ENCODE measurements at regions not wholly inside any gene's neighbourhood (a gene's known extent, or its start where the extent isn't known, plus 50 kb on each side); places are given as distances from the start of the nearest gene placed in this dataset.
"Not testable (repeated sequence)": the region's sequence is repeated elsewhere in the genome, so short reads cannot be mapped to it uniquely, and the experiment has no call there.

GRCh38 chr2:35794796-35795450, 560.7 kb upstream of the CRIM1 start:
- DNase-seq: no peak

GRCh38 chr2:35790292-35790691, 565.3 kb upstream of the CRIM1 start:
- DNase-seq: no peak

- no peak for DNase-seq
Measured at GRCh38 chr2:35788543-35788942, 567.0 kb upstream of the CRIM1 start.

GRCh38 chr2:35787302-35788031, 568.1 kb upstream of the CRIM1 start:
- DNase-seq: no peak

- DNase-seq: no peak
Measured at GRCh38 chr2:35785564-35785963, 570.0 kb upstream of the CRIM1 start.

GRCh38 chr2:35784777-35785176, 570.8 kb upstream of the CRIM1 start:
- no peak for DNase-seq

GRCh38 chr2:35783723-35784122, 571.9 kb upstream of the CRIM1 start:
- DNase-seq: peak; percentile 16

- no peak for DNase-seq
Measured at GRCh38 chr2:35741556-35741955, 614.0 kb upstream of the CRIM1 start.

- no peak for DNase-seq
Measured at GRCh38 chr2:35731674-35732073, 623.9 kb upstream of the CRIM1 start.

- DNase-seq: no peak
Measured at GRCh38 chr2:35714883-35715282, 640.7 kb upstream of the CRIM1 start.

- no peak for DNase-seq
Measured at GRCh38 chr2:35708411-35708923, 647.1 kb upstream of the CRIM1 start.

GRCh38 chr2:35688309-35688708, 667.3 kb upstream of the CRIM1 start:
- no peak for DNase-seq

GRCh38 chr2:35651688-35652323, 703.8 kb upstream of the CRIM1 start:
- no peak for DNase-seq

GRCh38 chr2:35614640-35615039, 740.9 kb upstream of the CRIM1 start:
- DNase-seq: no peak

- no peak for DNase-seq
Measured at GRCh38 chr2:35606394-35606793, 749.2 kb upstream of the CRIM1 start.

- no peak for DNase-seq
Measured at GRCh38 chr2:35598310-35598709, 757.3 kb upstream of the CRIM1 start.

GRCh38 chr2:35591886-35592285, 763.7 kb upstream of the CRIM1 start:
- no peak for DNase-seq

- no peak for DNase-seq
Measured at GRCh38 chr2:35585972-35586371, 769.6 kb upstream of the CRIM1 start.

GRCh38 chr2:35582637-35583036, 772.9 kb upstream of the CRIM1 start:
- DNase-seq: no peak

GRCh38 chr2:35580956-35581355, 774.6 kb upstream of the CRIM1 start:
- DNase-seq: no peak

- DNase-seq: not testable (repeated sequence)
Measured at GRCh38 chr2:35568574-35568973, 787.0 kb upstream of the CRIM1 start.

GRCh38 chr2:35562488-35562887, 793.1 kb upstream of the CRIM1 start:
- no peak for DNase-seq

GRCh38 chr2:35548171-35548570, 807.4 kb upstream of the CRIM1 start:
- no peak for DNase-seq

GRCh38 chr2:35545301-35545700, 810.3 kb upstream of the CRIM1 start:
- no peak for DNase-seq

Data from T1000 (cell line).